ENCODE measurements at regions not wholly inside any gene's neighbourhood (a gene's known extent, or its start where the extent isn't known, plus 50 kb on each side); places are given as distances from the start of the nearest gene placed in this dataset.

GRCh38 chr10:130372222-130372621 lies 236.0 kb downstream of the GLRX3 start:
- TF ChIP-seq CTCF (IDR thresholded peaks at IDR 0.05): no peak
- Histone ChIP-seq H3K27ac (no peak overlapping the region), H3K27me3 (no peaks in the 10 kb centered on the region), H3K9me3 (peaks cover 0 to 7% of the 10 kb centered on the region in 2 donors), H3K4me1 (no peaks in the 10 kb centered on the region), H3K36me3 (no peaks in the 10 kb centered on the region), H3K4me3 (no peak overlapping the region)
- intact Hi-C loops (cut with DNase I): no loop called here
- DNase-seq (ENCODE audit: low spot score in 2 of 2): peak in 1 of 2 donors; percentile 35

- no peaks in the 10 kb centered on the region for H3K27me3 ChIP-seq
- no peak for TF ChIP-seq CTCF (IDR thresholded peaks at IDR 0.05)
- H3K4me3 ChIP-seq: no peak overlapping the region
- H3K4me1 ChIP-seq: no peaks in the 10 kb centered on the region
- intact Hi-C loops (cut with DNase I): no loop called here
- no peak for DNase-seq (ENCODE audit: low spot score in 2 of 2)
- peaks cover 0 to 7% of the 10 kb centered on the region in 2 donors for H3K9me3 ChIP-seq
- H3K36me3 ChIP-seq: no peaks in the 10 kb centered on the region
- H3K27ac ChIP-seq: no peak overlapping the region
Observed at GRCh38 chr10:130372866-130373265, 236.7 kb downstream of the GLRX3 start.

- H3K4me3 ChIP-seq: no peak overlapping the region
- intact Hi-C loops (cut with DNase I): no loop called here
- no peaks in the 10 kb centered on the region for H3K27me3 ChIP-seq
- no peaks in the 10 kb centered on the region for H3K36me3 ChIP-seq
- H3K4me1 ChIP-seq: no peaks in the 10 kb centered on the region
- no peak for DNase-seq (ENCODE audit: low spot score in 2 of 2)
- no peak for TF ChIP-seq CTCF (IDR thresholded peaks at IDR 0.05)
- peaks cover 0 to 7% of the 10 kb centered on the region in 2 donors for H3K9me3 ChIP-seq
- no peak overlapping the region for H3K27ac ChIP-seq
Observed at GRCh38 chr10:130377986-130378540, 241.9 kb downstream of the GLRX3 start.

GRCh38 chr10:130378556-130379400 lies 242.6 kb downstream of the GLRX3 start:
- TF ChIP-seq CTCF (IDR thresholded peaks at IDR 0.05): no peak
- DNase-seq (ENCODE audit: low spot score in 2 of 2): no peak
- Histone ChIP-seq H3K9me3 (peaks cover 0 to 7% of the 10 kb centered on the region in 2 donors), H3K36me3 (no peaks in the 10 kb centered on the region), H3K4me3 (no peak overlapping the region), H3K27ac (no peak overlapping the region), H3K27me3 (no peaks in the 10 kb centered on the region), H3K4me1 (no peaks in the 10 kb centered on the region)
- intact Hi-C loops (cut with DNase I): no loop called here

GRCh38 chr10:130380056-130380455 lies 243.9 kb downstream of the GLRX3 start:
- no peak overlapping the region for H3K4me3 ChIP-seq
- TF ChIP-seq CTCF (IDR thresholded peaks at IDR 0.05): no peak
- intact Hi-C loops (cut with DNase I): no loop called here
- H3K27ac ChIP-seq: no peak overlapping the region
- DNase-seq (ENCODE audit: low spot score in 2 of 2): no peak
- no peaks in the 10 kb centered on the region for H3K4me1 ChIP-seq
- no peaks in the 10 kb centered on the region for H3K27me3 ChIP-seq
- no peaks in the 10 kb centered on the region for H3K36me3 ChIP-seq
- H3K9me3 ChIP-seq: peaks cover 0 to 7% of the 10 kb centered on the region in 2 donors

Data from ascending aorta (tissue), 2 donors.